ENCODE measurements at regions not wholly inside any gene's neighbourhood (a gene's known extent, or its start where the extent isn't known, plus 50 kb on each side); places are given as distances from the start of the nearest gene placed in this dataset.

- in situ Hi-C loops (cut with MboI): no loop called here
- no peak for ATAC-seq
- no TSS peak for BruUV-seq (replicated peaks)
- Histone ChIP-seq H3K27me3 (replicated peaks in 1 of 2; ENCODE audit: control insufficient read depth in 2 of 2, insufficient read depth in 2 of 2, low read length in 1 of 2) (no peaks in the 10 kb centered on the region; a peak in 1 of 4 replicates), H3K4me3 (no peak overlapping the region), H3K79me2 (ENCODE audit: control insufficient read depth, insufficient read depth, low read length) (no peaks in the 10 kb centered on the region), H4K20me1 (ENCODE audit: control insufficient read depth, insufficient read depth) (no peaks in the 10 kb centered on the region), H3K9ac (ENCODE audit: control insufficient read depth, insufficient read depth, low read length) (no peak overlapping the region), H3K27ac (ENCODE audit: control insufficient read depth, insufficient read depth) (no peak overlapping the region), H3K4me2 (ENCODE audit: control insufficient read depth, insufficient read depth) (no peak overlapping the region), H3K9me3 (replicated peaks; ENCODE audit: control insufficient read depth, insufficient read depth, low read length) (no peaks in the 10 kb centered on the region), H3K36me3 (ENCODE audit: control insufficient read depth in 2 of 2, insufficient read depth in 2 of 2, low read length in 1 of 2) (no peaks in the 10 kb centered on the region), H3K4me1 (ENCODE audit: control insufficient read depth, insufficient read depth, low read length) (no peaks in the 10 kb centered on the region), H2AFZ (ENCODE audit: control insufficient read depth, low read depth, low read length) (no peak overlapping the region)
- intact Hi-C loops (cut with micrococcal nuclease; ENCODE audit: unreplicated experiment): no loop called here
- no peak for DNase-seq (ENCODE audit: low read depth, low spot score)
- TF ChIP-seq ZBTB40 (IDR thresholded peaks at IDR 0.05; ENCODE audit: borderline replicate concordance) (no peak), ZNF217 (IDR thresholded peaks at IDR 0.05) (no peak), EZH2 (IDR thresholded peaks at IDR 0.05; ENCODE audit: borderline replicate concordance, control insufficient read depth, low read depth, low read length) (no peak), YY1 (IDR thresholded peaks at IDR 0.05; ENCODE audit: low read depth, low read length) (no peak), SPI1 (IDR thresholded peaks at IDR 0.05; ENCODE audit: borderline replicate concordance, insufficient read depth, low read depth, low read length) (no peak), BCL11A (IDR thresholded peaks at IDR 0.05; ENCODE audit: low read depth, low read length) (no peak), SMC3 (IDR thresholded peaks at IDR 0.05; ENCODE audit: borderline replicate concordance, low read length) (no peak), CEBPB (IDR thresholded peaks at IDR 0.05; ENCODE audit: borderline replicate concordance in 1 of 2, low read depth in 2 of 2, low read length in 2 of 2) (no peak), GABPA (IDR thresholded peaks at IDR 0.05; ENCODE audit: low read depth) (no peak), ESRRA (IDR thresholded peaks at IDR 0.05; ENCODE audit: low read length) (no peak), BRCA1 (IDR thresholded peaks at IDR 0.05; ENCODE audit: low read depth, low read length) (no peak), EP300 (IDR thresholded peaks at IDR 0.05; ENCODE audit: borderline replicate concordance in 1 of 2, control insufficient read depth in 1 of 2, low read depth in 2 of 2, low read length in 2 of 2) (no peak), BMI1 (IDR thresholded peaks at IDR 0.05; ENCODE audit: borderline replicate concordance) (no peak), POLR2AphosphoS2 (IDR thresholded peaks at IDR 0.05; ENCODE audit: low read depth, low read length) (no peak), RBBP5 (conservative IDR thresholded peaks at IDR 0.05) (no peak), MTA3 (IDR thresholded peaks at IDR 0.05; ENCODE audit: borderline replicate concordance, low read length) (no peak), CBFB (IDR thresholded peaks at IDR 0.05; ENCODE audit: low read depth) (no peak)
- FAIRE-seq: no peak
- ChIA-PET SMC1A (ENCODE audit: uncharacterized antibody, unreplicated experiment) (interaction anchor here (0.6 to 0.9 kb wide), 2 partner anchors 14 to 379 kb away, joined by 3 to 4 read pairs; no protein-coding TSS in a partner anchor), CTCF (interaction anchor here (0.6 kb wide), 1 partner anchor 605 kb away, joined by 3 read pairs; no protein-coding TSS in a partner anchor), RAD21 (ENCODE audit: unreplicated experiment) (no interaction called here), POLR2A (no interaction called here)
- WGBS (ENCODE audit: insufficient coverage, insufficient replicate concordance, low lambda C conversion rate, missing lambda C conversion rate): 39% methylated on average over 4 of the region's 4 CpGs
These were observed 602.2 kb upstream of the ALCAM start for GRCh38 chr3:104764496-104764895.
